Coronary artery (tissue), 2 donors: ENCODE measurements at regions not wholly inside any gene's neighbourhood (a gene's known extent, or its start where the extent isn't known, plus 50 kb on each side); places are given as distances from the start of the nearest gene placed in this dataset.
A peak's percentile ranks its signal among the peaks of the same experiment; 100 is the strongest.
"Not testable (repeated sequence)": the region's sequence is repeated elsewhere in the genome, so short reads cannot be mapped to it uniquely, and the experiment has no call there.

ENCODE experiments used
- DNase-seq: peaks from one replicate; pipeline ENCODE4 v3.0.0-alpha.2; 2017; ENCODE audit warnings: low spot score
- H3K27ac ChIP-seq, 2 donors: fragments of 200-600 bp; sonication (generic); one replicate each; pipeline ENCODE4 v1.5.1; 2016 to 2019
- H3K4me3 ChIP-seq: fragments of 200-600 bp; sonication (generic); 2 replicates; pipeline ENCODE4 v1.5.1; 2016; ENCODE audit warnings: mild to moderate bottlenecking, moderate library complexity
- CTCF ChIP-seq: fragments of 200-600 bp; sonication (generic); IDR thresholded peaks from one replicate; pipeline ENCODE4 v1.5.1; 2019; ENCODE audit warnings: antibody characterized with exemption

- H3K27ac ChIP-seq, DNase-seq, H3K4me3 ChIP-seq: not testable (repeated sequence)
These were observed 168.5 kb upstream of the FAM72C start for GRCh38 chr1:144140243-144140642.

GRCh38 chr1:144105006-144105405 lies 133.2 kb upstream of the FAM72C start:
- H3K4me3 ChIP-seq, H3K27ac ChIP-seq, DNase-seq: not testable (repeated sequence)

GRCh38 chr1:144104000-144104677 lies 132.4 kb upstream of the FAM72C start:
- DNase-seq, result peak; percentile 92
- not testable (repeated sequence) for H3K27ac ChIP-seq, H3K4me3 ChIP-seq

- DNase-seq, H3K4me3 ChIP-seq, H3K27ac ChIP-seq: not testable (repeated sequence)
These were observed 131.5 kb upstream of the FAM72C start for GRCh38 chr1:144103156-144103880.

GRCh38 chr1:144102046-144102745 lies 130.4 kb upstream of the FAM72C start:
- peak; percentile 78 for DNase-seq
- H3K4me3 ChIP-seq, result not testable (repeated sequence)
- peak overlapping the region in 1 of 2 donors; percentile 31 for H3K27ac ChIP-seq

GRCh38 chr1:144101397-144102045 lies 129.7 kb upstream of the FAM72C start:
- peak; percentile 78 for DNase-seq
- H3K4me3 ChIP-seq, result no peak overlapping the region
- peak overlapping the region in 1 of 2 donors; percentile 31 for H3K27ac ChIP-seq
- no peak for TF ChIP-seq CTCF

- H3K4me3 ChIP-seq, result peak overlapping the region; percentile 63
- not testable (repeated sequence) for H3K27ac ChIP-seq, DNase-seq
These were observed 105.5 kb upstream of the FAM72C start for GRCh38 chr1:144077167-144077841.

GRCh38 chr1:144076646-144077045 lies 104.9 kb upstream of the FAM72C start:
- not testable (repeated sequence) for DNase-seq, H3K27ac ChIP-seq
- peak overlapping the region; percentile 63 for H3K4me3 ChIP-seq

GRCh38 chr1:144070394-144071053 lies 98.7 kb upstream of the FAM72C start:
- H3K4me3 ChIP-seq, H3K27ac ChIP-seq: not testable (repeated sequence)

GRCh38 chr1:144067042-144067441 lies 95.3 kb upstream of the FAM72C start:
- not testable (repeated sequence) for H3K27ac ChIP-seq, H3K4me3 ChIP-seq, DNase-seq

More at GRCh38 chr1:144070394-144071053, 98.7 kb upstream of the FAM72C start:
- not testable (repeated sequence) for DNase-seq

- H3K27ac ChIP-seq, DNase-seq, H3K4me3 ChIP-seq: not testable (repeated sequence)
These were observed 94.5 kb upstream of the FAM72C start for GRCh38 chr1:144066071-144066813.

- DNase-seq, H3K4me3 ChIP-seq, H3K27ac ChIP-seq: not testable (repeated sequence)
These were observed 93.7 kb upstream of the FAM72C start for GRCh38 chr1:144065299-144066060.

GRCh38 chr1:144049365-144049764 lies 77.6 kb upstream of the FAM72C start:
- not testable (repeated sequence) for H3K4me3 ChIP-seq, H3K27ac ChIP-seq, DNase-seq

- not testable (repeated sequence) for H3K27ac ChIP-seq, DNase-seq, H3K4me3 ChIP-seq
These were observed 74.9 kb upstream of the FAM72C start for GRCh38 chr1:144046645-144047044.
